ENCODE measurements at regions not wholly inside any gene's neighbourhood (a gene's known extent, or its start where the extent isn't known, plus 50 kb on each side); places are given as distances from the start of the nearest gene placed in this dataset.
"Not testable (repeated sequence)": the region's sequence is repeated elsewhere in the genome, so short reads cannot be mapped to it uniquely, and the experiment has no call there.

DNA sequence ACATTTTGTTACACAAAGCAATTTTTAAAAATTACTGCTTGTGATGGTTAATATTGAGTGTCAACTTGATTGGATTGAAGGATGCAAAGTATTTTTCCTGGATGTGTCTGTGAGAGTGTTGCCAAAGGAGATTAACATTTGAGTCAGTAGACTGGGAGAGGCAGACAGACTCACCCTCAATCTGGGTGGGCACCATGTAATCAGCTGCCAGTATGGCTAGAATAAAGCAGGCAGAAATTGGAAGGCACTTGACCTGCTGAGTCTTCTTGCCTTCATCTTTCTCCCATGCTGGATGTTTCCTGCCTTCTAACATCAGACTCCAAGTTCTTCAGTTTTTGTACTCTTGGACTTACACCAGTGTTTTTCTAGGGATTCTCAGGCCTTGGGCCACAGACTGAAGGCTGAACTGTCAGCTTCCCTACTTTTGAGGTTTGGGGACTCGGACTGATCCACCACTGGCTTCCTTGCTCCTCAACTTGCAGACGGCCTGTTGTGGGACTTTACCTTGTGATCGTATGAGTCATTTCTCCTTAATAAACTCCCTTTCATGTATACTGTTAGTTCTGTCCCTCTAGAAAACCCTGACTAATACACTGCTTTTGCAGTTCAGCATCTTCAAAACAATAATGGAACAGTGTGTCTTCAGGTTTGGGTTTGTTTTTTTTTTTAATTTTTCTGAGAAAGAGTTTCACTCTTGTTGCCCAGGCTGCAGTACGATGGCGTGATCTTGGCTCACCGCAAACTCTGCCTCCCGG is 244.1 kb upstream of the SEMA3C start:
- DNase-seq: no peak

- DNase-seq: no peak
These were observed 243.4 kb upstream of the SEMA3C start for GRCh38 chr7:81162234-81162633.

GRCh38 chr7:81161451-81162075 is 242.7 kb upstream of the SEMA3C start:
- no peak for DNase-seq

DNA sequence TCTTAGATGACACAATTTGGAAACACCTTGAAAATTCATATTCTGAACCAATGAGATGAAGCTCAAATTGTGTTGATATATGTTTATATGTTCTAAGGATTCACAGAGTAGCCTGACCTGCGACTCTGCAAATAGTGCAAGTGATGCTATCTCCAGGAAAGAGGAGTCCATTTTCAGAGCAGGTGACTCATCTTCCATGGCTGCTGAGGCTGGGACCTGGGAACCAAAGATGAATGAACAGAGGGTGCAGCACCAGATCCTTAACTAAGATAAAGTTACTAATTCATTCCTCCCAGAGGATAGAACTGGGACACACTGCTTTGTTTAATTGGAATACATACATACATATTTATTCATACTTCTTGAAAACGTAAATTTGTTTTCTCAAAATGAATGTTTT is 240.6 kb upstream of the SEMA3C start:
- no peak for DNase-seq

GRCh38 chr7:81158189-81158588 is 239.3 kb upstream of the SEMA3C start:
- DNase-seq: no peak

GRCh38 chr7:81155654-81156373 is 237.0 kb upstream of the SEMA3C start:
- no peak for DNase-seq

DNA sequence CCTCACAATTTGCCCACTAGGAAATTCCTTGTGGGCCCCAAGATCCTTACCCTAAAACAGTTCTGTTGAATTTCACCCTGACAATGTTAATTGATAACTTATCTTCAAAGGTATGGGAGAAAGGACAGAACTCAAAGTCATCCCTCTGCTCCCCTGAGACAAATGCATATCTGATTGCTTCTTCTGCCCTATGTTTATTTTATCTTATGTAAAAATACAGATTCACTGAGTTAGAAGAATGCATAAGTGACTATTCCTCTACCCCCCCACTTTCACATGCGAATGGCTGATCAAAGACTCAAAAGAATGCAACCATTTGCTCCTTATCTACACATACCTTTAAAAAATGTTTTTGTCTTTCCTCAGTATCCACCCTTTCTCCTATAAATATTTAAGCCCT is 235.7 kb upstream of the SEMA3C start:
- no peak for DNase-seq

DNA sequence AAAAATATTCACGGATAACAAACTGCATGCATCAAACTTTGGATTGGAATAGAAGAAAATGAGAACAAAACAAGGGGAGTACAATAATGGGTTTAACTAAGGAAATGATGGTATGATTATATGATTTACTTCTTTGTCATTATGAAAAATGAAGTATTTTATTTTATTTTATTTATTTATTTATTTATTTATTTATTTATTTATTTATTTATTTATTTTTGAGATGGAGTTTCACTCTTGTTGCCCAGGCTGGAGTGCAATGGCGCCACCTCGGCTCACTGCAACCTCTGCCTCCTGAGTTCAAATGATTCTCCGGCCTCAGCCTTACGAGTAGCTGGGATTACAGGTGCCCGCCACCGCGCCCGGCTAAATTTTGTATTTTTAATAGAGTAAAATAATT is 234.1 kb upstream of the SEMA3C start:
- not testable (repeated sequence) for DNase-seq

DNA sequence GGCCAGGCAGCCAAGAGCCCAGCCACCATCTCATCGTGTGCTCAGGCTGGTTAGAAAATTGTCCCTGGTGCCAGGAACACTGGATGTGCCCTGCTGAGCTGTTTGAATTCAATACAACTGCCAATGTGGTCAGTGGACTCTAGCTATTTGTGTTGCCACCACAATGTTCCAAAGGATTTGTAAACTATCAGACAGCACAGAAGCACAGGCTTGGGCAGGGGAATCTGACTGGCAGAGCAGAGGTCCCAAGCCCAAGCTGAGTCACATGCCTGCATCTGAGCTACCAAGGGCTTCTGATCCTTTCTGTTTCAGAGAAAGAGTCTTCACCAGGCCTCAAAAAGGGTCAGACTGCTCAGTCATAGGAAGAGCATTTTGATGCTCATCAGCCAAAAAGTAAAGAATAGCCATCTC is 232.1 kb upstream of the SEMA3C start:
- DNase-seq: no peak

DNA sequence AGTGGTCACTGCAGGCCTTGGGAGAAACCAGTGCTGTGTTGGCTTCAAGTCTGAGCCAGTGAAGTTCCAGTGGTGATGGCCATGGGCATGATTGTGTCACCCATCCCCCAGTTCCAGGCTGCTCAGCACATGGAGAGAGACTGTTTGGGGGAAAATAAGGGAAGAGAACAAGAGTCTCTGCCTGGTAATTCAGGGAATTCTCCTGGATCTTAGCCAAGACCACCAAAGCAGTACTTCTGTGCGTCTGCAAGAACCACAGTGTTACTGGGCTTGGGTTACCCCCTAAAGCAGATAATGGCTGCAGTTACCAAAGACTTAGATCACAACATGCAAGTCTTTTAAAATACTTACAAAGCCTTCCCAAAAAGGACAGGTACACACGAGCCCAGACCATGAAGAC is 225.0 kb upstream of the SEMA3C start:
- no peak for DNase-seq

- not testable (repeated sequence) for DNase-seq
These were observed 222.7 kb upstream of the SEMA3C start for GRCh38 chr7:81141257-81142205.

- no peak for DNase-seq
These were observed 221.9 kb upstream of the SEMA3C start for GRCh38 chr7:81140775-81141174.

- DNase-seq: no peak
These were observed 221.4 kb upstream of the SEMA3C start for GRCh38 chr7:81140252-81140651.

DNA sequence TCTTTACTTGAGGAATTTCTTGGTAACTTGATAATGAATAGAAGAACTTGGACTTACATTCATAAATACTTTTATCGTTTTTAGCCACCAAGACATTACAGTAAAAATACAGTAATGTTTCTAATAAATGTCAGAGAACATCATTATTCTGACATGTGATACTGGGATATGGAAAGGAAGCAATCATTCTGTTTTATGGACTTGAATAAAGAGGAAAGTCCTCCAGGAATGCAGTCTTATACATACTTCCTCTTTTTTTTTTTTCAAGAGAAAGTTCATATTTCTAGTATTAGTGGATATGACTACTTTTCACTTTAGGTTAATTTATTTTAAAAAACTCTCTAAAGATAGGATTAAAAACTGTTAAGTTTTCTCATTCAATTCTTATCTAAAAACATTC is 220.0 kb upstream of the SEMA3C start:
- no peak for DNase-seq

GRCh38 chr7:81135324-81135723 is 216.5 kb upstream of the SEMA3C start:
- no peak for DNase-seq

GRCh38 chr7:81128011-81128410 is 209.2 kb upstream of the SEMA3C start:
- DNase-seq: no peak

GRCh38 chr7:81120803-81121202 is 202.0 kb upstream of the SEMA3C start:
- no peak for DNase-seq

DNA sequence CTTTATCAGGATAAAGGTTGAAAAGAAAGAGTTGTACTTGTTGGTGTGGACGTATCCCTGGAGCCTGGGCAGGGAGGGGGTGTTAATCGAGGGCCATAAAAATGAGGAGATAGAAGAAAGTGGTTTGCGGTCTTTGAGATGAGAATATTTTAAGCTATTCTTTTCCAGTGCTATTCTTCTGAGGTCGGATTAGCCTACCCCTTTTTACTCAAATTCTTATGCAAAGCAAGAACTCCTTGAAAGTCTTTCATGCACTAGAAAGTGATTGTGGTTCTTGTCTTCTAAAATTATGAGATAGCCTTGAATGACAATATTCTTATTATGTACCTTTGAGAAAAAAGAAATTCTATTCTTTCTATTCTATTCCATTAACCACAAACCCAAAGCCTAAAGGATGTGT is 201.3 kb upstream of the SEMA3C start:
- DNase-seq: no peak

- no peak for DNase-seq
These were observed 195.8 kb upstream of the SEMA3C start for GRCh38 chr7:81114633-81115032.

DNA sequence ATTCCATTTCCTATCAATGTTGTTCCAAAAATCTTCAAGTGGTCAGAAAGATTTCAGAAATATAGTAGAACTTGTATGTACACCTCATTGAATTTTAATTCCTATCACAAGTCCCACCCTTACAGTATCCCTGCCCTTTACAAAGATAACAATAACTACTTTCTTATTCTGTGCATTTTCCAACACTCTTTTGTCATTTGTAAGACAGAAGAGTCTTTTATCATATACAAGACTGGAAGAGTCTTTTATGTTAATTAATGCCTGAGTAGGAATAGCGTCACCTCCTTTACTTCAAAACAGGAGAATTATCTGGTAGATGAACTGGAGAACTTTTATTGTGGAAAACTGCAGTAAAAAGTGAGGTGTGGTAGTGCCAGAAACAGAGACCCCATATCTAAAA is 193.9 kb upstream of the SEMA3C start:
- DNase-seq: no peak

DNA sequence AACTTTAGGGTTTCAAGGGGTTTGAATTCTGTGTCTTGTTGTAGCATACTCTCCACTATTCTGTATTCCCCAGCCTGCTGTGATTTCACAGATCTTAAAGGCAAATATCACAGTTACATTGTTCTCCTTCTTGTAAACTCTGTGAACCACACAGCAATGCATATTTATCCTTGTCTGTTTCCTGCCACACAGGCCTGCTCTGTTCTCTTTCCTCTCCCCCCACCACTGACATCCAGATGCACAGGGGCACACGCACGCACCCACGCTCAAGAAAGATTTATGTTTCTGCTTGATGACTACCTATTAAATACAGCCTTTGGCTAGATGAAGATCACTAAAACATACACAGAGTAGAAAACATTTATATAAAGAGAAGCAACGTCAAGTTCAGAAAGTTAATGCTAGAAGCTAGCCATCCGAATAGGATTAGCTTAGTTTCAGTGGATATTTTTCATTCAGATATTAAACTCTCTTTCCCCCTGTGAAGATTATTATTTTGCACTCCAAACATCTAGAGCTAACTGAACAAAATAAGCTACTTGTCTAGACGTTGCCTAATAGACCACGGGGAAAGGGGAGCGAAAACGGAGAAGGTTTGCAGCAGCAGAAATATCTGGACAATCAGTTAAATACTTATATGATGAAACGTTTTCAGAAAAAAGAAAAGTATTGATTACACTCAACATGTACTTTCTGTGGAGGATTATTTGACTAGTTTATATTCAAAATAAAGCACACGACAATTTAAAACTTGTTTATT is 193.1 kb upstream of the SEMA3C start:
- DNase-seq: no peak

GRCh38 chr7:81111358-81111757 is 192.5 kb upstream of the SEMA3C start:
- no peak for DNase-seq
